ENCODE measurements at regions not wholly inside any gene's neighbourhood (a gene's known extent, or its start where the extent isn't known, plus 50 kb on each side); places are given as distances from the start of the nearest gene placed in this dataset.
"Not testable (repeated sequence)": the region's sequence is repeated elsewhere in the genome, so short reads cannot be mapped to it uniquely, and the experiment has no call there.

- intact Hi-C loops (cut with DNase I; ENCODE audit: low total_unique reads) = no loop called here
- DNase-seq (ENCODE audit: low spot score in 2 of 2) = no peak
- no peak overlapping the region for H3K4me3 ChIP-seq (ENCODE audit: low read depth, poor library complexity, severe bottlenecking)
- no peak for TF ChIP-seq POLR2A (IDR thresholded peaks at IDR 0.05)
- TF ChIP-seq CTCF (IDR thresholded peaks at IDR 0.05) = no peak
- WGBS, 2 donors = 96% methylated on average over 3 of the region's 3 CpGs
Observed at GRCh38 chr2:150122156-150122555, 365.3 kb downstream of the RND3 start.

GRCh38 chr2:150120326-150120955, 367.0 kb downstream of the RND3 start:
- TF ChIP-seq POLR2A (IDR thresholded peaks at IDR 0.05) (no peak), CTCF (IDR thresholded peaks at IDR 0.05) (no peak)
- intact Hi-C loops (cut with DNase I; ENCODE audit: low total_unique reads) = no loop called here
- 85 to 91% methylated on average over 11 of the region's 11 CpGs for WGBS, 2 donors
- no peak overlapping the region for H3K4me3 ChIP-seq (ENCODE audit: low read depth, poor library complexity, severe bottlenecking)
- no peak for DNase-seq (ENCODE audit: low spot score in 2 of 2)

GRCh38 chr2:150119819-150120218, 367.6 kb downstream of the RND3 start:
- intact Hi-C loops (cut with DNase I; ENCODE audit: low total_unique reads) = no loop called here
- DNase-seq (ENCODE audit: low spot score in 2 of 2) = no peak
- 92% methylated on average over 3 of the region's 3 CpGs for WGBS, 2 donors
- TF ChIP-seq CTCF (IDR thresholded peaks at IDR 0.05) (no peak), POLR2A (IDR thresholded peaks at IDR 0.05) (no peak)
- H3K4me3 ChIP-seq (ENCODE audit: low read depth, poor library complexity, severe bottlenecking) = no peak overlapping the region

- intact Hi-C loops (cut with DNase I; ENCODE audit: low total_unique reads); DNase-seq (ENCODE audit: low spot score in 2 of 2); H3K4me3 ChIP-seq (ENCODE audit: low read depth, poor library complexity, severe bottlenecking): not testable (repeated sequence)
- 79 to 98% methylated on average over 8 of the region's 8 CpGs for WGBS, 2 donors
Observed at GRCh38 chr2:150114089-150114488, 373.4 kb downstream of the RND3 start.

- no peak for DNase-seq (ENCODE audit: low spot score in 2 of 2)
- intact Hi-C loops (cut with DNase I; ENCODE audit: low total_unique reads) = no loop called here
- TF ChIP-seq POLR2A (IDR thresholded peaks at IDR 0.05) = no peak
- TF ChIP-seq CTCF (IDR thresholded peaks at IDR 0.05) = no peak
- H3K4me3 ChIP-seq (ENCODE audit: low read depth, poor library complexity, severe bottlenecking) = no peak overlapping the region
- WGBS, 2 donors = 81 to 88% methylated on average over 2 of the region's 2 CpGs
Observed at GRCh38 chr2:150110548-150110947, 376.9 kb downstream of the RND3 start.

GRCh38 chr2:150109912-150110311, 377.6 kb downstream of the RND3 start:
- intact Hi-C loops (cut with DNase I; ENCODE audit: low total_unique reads) = no loop called here
- DNase-seq (ENCODE audit: low spot score in 2 of 2) = no peak
- 73 to 74% methylated on average over 4 of the region's 4 CpGs for WGBS, 2 donors

More at GRCh38 chr2:150109912-150110311, 377.6 kb downstream of the RND3 start:
- TF ChIP-seq POLR2A (IDR thresholded peaks at IDR 0.05) (no peak), CTCF (IDR thresholded peaks at IDR 0.05) (no peak)
- no peak overlapping the region for H3K4me3 ChIP-seq (ENCODE audit: low read depth, poor library complexity, severe bottlenecking)

Data from lower leg skin (tissue), 4 donors.